ENCODE measurements at regions not wholly inside any gene's neighbourhood (a gene's known extent, or its start where the extent isn't known, plus 50 kb on each side); places are given as distances from the start of the nearest gene placed in this dataset.

GRCh38 chr1:217153361-217153760 is 430.1 kb upstream of the ESRRG start:
- ATAC-seq: no peak
- intact Hi-C loops (cut with micrococcal nuclease): no loop called here

DNA sequence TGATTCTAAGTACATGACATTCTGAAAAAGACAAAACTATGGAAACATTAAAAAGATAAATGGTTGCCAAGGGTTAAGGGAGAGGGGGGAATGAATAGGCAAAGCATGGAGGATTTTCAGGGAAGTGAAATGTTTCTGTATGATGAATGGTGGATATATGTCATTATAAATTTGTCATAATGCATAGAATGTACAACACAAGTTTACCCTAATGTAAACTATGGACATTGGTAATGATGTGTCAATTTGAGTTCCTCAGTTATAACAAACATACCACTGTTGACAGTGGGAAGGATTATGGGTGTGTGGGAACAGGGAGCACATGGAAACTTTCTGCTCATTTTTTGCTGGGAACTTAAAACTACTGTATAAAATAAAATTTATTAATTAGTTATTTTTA is 427.1 kb upstream of the ESRRG start:
- DNase-seq: no peak
- POLR2A ChIA-PET: no interaction called here
- Mint-ChIP-seq H3K9me3 (peaks cover 3% of the 10 kb centered on the region), H3K36me3 (ENCODE audit: low read depth) (no peaks in the 10 kb centered on the region), H3K27me3 (no peaks in the 10 kb centered on the region), H3K27ac (no peak overlapping the region), H3K4me3 (no peak overlapping the region), H3K4me1 (ENCODE audit: low read depth) (no peaks in the 10 kb centered on the region)
- no peak for ATAC-seq
- TF ChIP-seq CTCF (IDR thresholded peaks at IDR 0.05): no peak
- intact Hi-C loops (cut with micrococcal nuclease): no loop called here
- CTCF ChIA-PET: no interaction called here

More at GRCh38 chr1:217153361-217153760, 430.1 kb upstream of the ESRRG start:
- POLR2A ChIA-PET: no interaction called here
- Mint-ChIP-seq H3K4me3 (no peak overlapping the region), H3K27me3 (no peaks in the 10 kb centered on the region), H3K9me3 (peaks cover 3% of the 10 kb centered on the region), H3K4me1 (ENCODE audit: low read depth) (no peaks in the 10 kb centered on the region), H3K36me3 (ENCODE audit: low read depth) (no peaks in the 10 kb centered on the region), H3K27ac (no peak overlapping the region)
- CTCF ChIA-PET: no interaction called here
- DNase-seq: no peak
- no peak for TF ChIP-seq CTCF (IDR thresholded peaks at IDR 0.05)

DNA sequence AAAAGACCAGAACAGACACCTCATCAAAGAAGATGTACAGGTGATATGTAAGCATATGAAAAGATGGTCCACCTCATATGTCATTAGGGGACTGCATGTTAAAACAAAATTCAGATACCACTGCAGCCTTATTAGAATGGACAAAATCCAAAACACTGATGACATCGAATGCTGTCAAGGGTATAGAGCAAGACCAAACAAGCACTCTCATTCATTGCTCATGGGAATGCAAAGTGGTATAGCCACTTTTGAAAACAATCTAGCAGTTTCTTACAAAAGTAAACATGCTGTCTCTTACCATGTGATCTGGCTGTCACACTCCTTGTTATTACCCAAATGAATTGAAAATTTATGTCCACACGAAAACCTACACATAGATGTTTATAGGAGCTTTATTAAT is 426.6 kb upstream of the ESRRG start:
- peaks cover 9% of the 10 kb centered on the region for H3K9me3 Mint-ChIP-seq
- ChIA-PET POLR2A (no interaction called here), CTCF (no interaction called here)
- no peak overlapping the region for H3K27ac Mint-ChIP-seq
- ATAC-seq (no peak), DNase-seq (no peak)
- H3K4me3 Mint-ChIP-seq: no peak overlapping the region
- no peak for TF ChIP-seq CTCF (IDR thresholded peaks at IDR 0.05)
- no peaks in the 10 kb centered on the region for H3K27me3 Mint-ChIP-seq
- intact Hi-C loops (cut with micrococcal nuclease): no loop called here
- H3K4me1 Mint-ChIP-seq (ENCODE audit: low read depth): no peaks in the 10 kb centered on the region
- H3K36me3 Mint-ChIP-seq (ENCODE audit: low read depth): no peaks in the 10 kb centered on the region

DNA sequence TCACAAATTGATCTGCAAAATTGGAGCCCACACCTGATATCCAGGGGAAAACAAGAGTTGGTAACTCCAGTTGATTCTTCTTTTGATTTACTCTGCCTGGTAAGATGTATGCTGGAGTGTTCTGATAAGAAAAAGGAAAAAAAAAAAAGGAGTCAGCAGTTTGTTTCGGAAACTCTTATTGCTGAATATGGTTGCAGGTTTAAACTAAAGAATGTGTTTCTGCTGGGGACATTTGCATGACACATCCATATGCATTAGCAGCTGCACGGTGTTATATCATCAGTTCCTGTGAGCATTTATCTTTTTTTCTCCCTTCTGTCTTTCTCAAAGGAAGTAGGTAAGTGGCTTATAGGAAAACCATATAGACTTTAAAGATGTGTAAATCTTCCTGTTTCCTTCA is 418.5 kb upstream of the ESRRG start:
- Mint-ChIP-seq H3K9me3 (peaks cover 12% of the 10 kb centered on the region), H3K4me3 (no peak overlapping the region), H3K27ac (no peak overlapping the region), H3K27me3 (peaks cover 37% of the 10 kb centered on the region), H3K36me3 (ENCODE audit: low read depth) (no peaks in the 10 kb centered on the region), H3K4me1 (ENCODE audit: low read depth) (peaks cover 4% of the 10 kb centered on the region)
- POLR2A ChIA-PET: interaction anchor here (0.7 kb wide), 1 partner anchor 603 kb away, joined by 3 read pairs; no protein-coding TSS in a partner anchor
- ATAC-seq (no peak), DNase-seq (no peak)
- intact Hi-C loops (cut with micrococcal nuclease): no loop called here
- no peak for TF ChIP-seq CTCF (IDR thresholded peaks at IDR 0.05)
- CTCF ChIA-PET: no interaction called here

DNA sequence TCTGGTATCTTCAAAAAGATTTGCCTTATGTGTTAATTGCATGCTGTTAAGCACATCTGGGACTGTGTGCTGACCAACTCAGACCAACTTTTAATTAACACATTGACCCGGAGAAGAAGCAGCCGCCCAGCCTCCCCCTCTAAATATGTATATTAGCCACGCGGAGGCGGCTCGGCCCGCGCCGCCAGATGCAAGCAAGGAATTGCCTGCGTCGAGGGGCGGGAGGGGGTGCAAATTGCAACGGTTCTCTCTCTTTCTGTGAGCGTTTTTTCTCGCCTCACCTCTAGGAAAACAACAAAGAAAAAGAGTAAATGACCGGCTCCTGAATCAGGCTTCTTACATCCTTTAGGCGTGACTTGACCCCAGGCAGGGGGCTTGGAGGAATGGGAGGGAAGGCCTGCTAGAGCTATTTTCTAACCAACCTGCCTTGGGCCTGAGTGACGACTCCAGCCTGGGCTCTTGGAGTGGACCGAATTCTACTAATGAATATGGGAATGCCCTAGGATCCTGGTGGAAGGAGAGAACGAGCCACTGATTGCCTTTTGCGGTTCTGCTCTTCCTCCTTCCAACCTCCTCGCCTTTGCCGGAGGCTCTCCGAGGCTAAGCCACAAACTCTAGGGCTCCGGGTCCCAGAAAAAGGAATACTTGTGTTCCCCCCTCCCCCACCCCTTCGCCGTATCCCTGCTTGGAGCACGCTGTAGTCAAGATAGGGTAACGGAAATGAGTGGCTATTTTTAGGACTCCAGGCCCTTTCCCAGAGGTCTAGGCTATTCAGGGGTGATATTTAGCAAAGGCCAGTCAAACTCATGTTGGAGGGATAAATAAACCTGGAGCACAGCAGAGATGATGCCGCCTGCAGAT is 417.0 kb upstream of the ESRRG start:
- intact Hi-C loops (cut with micrococcal nuclease): no loop called here
- Mint-ChIP-seq H3K27me3 (peaks cover 49% of the 10 kb centered on the region), H3K4me1 (ENCODE audit: low read depth) (peaks cover 4% of the 10 kb centered on the region), H3K27ac (no peak overlapping the region), H3K4me3 (no peak overlapping the region), H3K9me3 (peaks cover 11% of the 10 kb centered on the region), H3K36me3 (ENCODE audit: low read depth) (no peaks in the 10 kb centered on the region)
- CTCF ChIA-PET: no interaction called here
- no peak for TF ChIP-seq CTCF (IDR thresholded peaks at IDR 0.05)
- POLR2A ChIA-PET: interaction anchor here (0.6 kb wide), 1 partner anchor 90 kb away, joined by 4 read pairs; no protein-coding TSS in a partner anchor
- ATAC-seq: no peak
- DNase-seq: no peak
